Small intestine (tissue), 7 donors: ENCODE measurements at regions not wholly inside any gene's neighbourhood (a gene's known extent, or its start where the extent isn't known, plus 50 kb on each side); places are given as distances from the start of the nearest gene placed in this dataset.
"Not testable (repeated sequence)": the region's sequence is repeated elsewhere in the genome, so short reads cannot be mapped to it uniquely, and the experiment has no call there.

Experiments used
- DNase-seq, 2 donors: peaks; one replicate each; pipeline versions ENCODE4 v3.0.0 to v3.0.0-alpha.2; 2013
- FAIRE-seq: peaks from 2 replicates; lab custom pipeline; 2012; peaks lifted over from hg19 to GRCh38; lab: Jason Lieb, UNC
- H3K27ac ChIP-seq, 3 donors: one replicate each; pipeline ENCODE4 v1.5.1; 2013; ENCODE audit warnings: low read length in 2 of 3, mild to moderate bottlenecking in 2 of 3, control low read depth in 1 of 3, inconsistent platforms in 1 of 3, low read depth in 1 of 3, moderate library complexity in 1 of 3
- H3K27me3 ChIP-seq, 3 donors: one replicate each; pipeline ENCODE4 v1.6.1; 2013; ENCODE audit warnings: low read length in 3 of 3, inconsistent platforms in 1 of 3; ENCODE audit not compliant: control insufficient read depth in 3 of 3, insufficient read depth in 3 of 3
- H3K36me3 ChIP-seq, 3 donors: one replicate each; pipeline ENCODE4 v1.6.1; 2013; ENCODE audit warnings: low read length in 3 of 3, inconsistent platforms in 1 of 3, low read depth in 1 of 3, mild to moderate bottlenecking in 1 of 3, moderate library complexity in 1 of 3; ENCODE audit not compliant: control insufficient read depth in 3 of 3, insufficient read depth in 2 of 3
- H3K4me1 ChIP-seq, 3 donors: one replicate each; pipeline ENCODE4 v1.6.1; 2013; ENCODE audit warnings: low read length in 2 of 3, inconsistent platforms in 1 of 3, low read depth in 1 of 3, mild to moderate bottlenecking in 1 of 3, moderate library complexity in 1 of 3; ENCODE audit not compliant: control insufficient read depth in 3 of 3, insufficient read depth in 2 of 3
- H3K4me3 ChIP-seq, 3 donors: one replicate each; pipeline ENCODE4 v1.5.1; 2013; ENCODE audit warnings: low read length in 3 of 3, control low read depth in 1 of 3, inconsistent platforms in 1 of 3, low read depth in 1 of 3, mild to moderate bottlenecking in 1 of 3, moderate library complexity in 1 of 3
- H3K9me3 ChIP-seq, 2 donors: one replicate each; pipeline ENCODE4 v1.6.1; 2013; ENCODE audit warnings: low read depth in 1 of 2, low read length in 1 of 2; ENCODE audit not compliant: control insufficient read depth in 2 of 2, insufficient read depth in 1 of 2
- WGBS, 3 donors: extraction: QIAGEN DNeasy Blood & Tissue Kit; methylation state at CpG; one replicate each; pipeline ENCODE4 v1.1.7; 2013; 5-methylcytosine and 5-hydroxymethylcytosine counted together
- donor health status: healthy with polysubstance abuse.
- donor health status: control.
- donor health status: control.
- donor health status: Bipolar disorder and iron deficiency.
- donor health status: healthy.

DNA sequence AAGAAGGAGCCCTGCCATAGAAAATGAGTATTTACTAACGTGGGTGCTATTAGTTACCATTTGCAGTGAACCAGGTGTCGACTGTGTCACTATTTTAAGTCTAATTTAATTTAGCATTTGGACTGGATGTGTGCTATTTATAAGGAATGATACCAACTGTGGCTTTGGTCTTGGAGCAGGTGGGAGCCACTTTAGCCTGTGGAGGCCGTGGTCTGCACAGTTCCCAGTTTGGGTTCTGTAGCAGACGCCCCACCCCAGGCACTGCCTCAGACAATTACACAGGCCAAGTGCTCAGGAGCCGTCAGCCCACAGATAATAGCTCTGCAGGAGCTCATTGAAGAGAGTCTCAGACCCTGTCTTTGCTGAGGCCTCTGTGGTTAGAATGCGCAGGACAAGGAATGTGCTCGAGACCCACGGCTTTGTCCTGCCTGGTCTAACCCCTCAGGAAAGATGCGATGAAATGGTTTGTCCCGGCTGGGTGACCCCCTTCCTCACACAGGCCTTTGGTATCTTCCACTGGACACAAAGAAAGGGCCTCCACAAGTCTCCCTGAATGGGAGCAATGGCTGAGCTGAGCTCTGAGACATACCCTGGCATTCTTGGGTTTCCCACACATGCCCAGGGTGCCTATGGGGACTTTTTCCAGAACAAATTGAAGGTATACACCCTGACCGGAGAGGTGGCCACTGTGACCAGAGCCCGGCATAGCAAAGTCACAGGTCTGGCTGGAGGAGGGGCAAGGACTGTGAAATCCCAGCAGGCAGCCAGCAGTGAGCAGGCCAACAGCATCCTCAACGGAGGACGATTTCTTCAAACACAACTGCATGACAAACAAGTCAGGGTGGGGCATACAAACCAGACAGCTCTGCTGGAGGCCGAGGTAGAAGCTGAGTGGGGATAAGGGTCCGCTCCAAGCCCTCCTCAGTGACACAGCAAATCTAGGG is 251.2 kb downstream of the ARHGAP12 start:
- Histone ChIP-seq H3K9me3 (peaks cover 0 to 13% of the 10 kb centered on the region in 2 donors), H3K27ac (no peak overlapping the region), H3K4me3 (no peak overlapping the region), H3K36me3 (no peaks in the 10 kb centered on the region), H3K4me1 (no peaks in the 10 kb centered on the region), H3K27me3 (no peaks in the 10 kb centered on the region)
- WGBS, 3 donors: 71 to 80% (median 74%) methylated on average over 16 of the region's 16 CpGs
- FAIRE-seq: no peak
- no peak for DNase-seq

DNA sequence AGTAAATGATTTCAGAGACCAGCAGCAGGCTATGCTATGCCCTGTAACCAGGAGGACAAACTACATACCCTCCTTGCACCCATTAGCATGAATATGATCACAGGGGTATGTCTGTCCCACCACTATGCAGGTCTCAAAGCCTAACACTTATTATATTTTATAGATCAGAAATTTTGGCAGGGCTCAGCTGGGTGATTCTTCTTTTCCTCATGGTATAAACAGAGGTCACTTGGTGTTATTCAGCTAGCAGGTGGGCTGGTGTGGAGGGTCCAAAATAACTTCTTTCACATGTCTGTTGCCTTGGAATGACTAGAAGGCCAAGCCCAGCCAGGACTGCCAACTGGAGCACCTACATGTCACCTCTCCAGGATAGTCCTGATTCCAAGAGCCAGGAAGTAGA is 252.9 kb downstream of the ARHGAP12 start:
- DNase-seq (no peak), FAIRE-seq (no peak)
- H3K27me3 ChIP-seq: no peaks in the 10 kb centered on the region
- H3K4me3 ChIP-seq: no peak overlapping the region
- no peaks in the 10 kb centered on the region for H3K36me3 ChIP-seq
- peaks cover 0 to 10% of the 10 kb centered on the region in 2 donors for H3K9me3 ChIP-seq
- no peaks in the 10 kb centered on the region for H3K4me1 ChIP-seq
- no peak overlapping the region for H3K27ac ChIP-seq

DNA sequence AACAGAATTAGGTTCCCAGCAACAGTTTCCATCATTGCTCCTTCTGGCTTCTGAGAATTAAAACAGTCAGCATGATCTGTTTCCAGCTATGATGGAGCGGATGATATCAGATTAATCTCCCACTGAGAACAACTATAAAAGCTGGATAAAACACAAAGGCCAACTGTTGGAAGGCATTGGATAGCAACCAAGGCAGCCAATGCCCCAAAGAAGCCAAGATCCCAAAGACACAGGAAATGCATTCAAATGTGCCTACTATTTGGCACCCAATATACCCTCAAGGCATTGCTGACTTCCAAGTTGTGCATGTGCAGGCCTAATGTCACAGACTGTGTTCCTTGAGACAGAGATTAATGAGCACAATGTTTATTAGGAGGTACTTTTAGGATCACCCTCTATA is 259.3 kb downstream of the ARHGAP12 start:
- WGBS, 3 donors: 86 to 100% (median 97%) methylated on average over 1 of the region's 1 CpG
- DNase-seq (no peak), FAIRE-seq (no peak)

DNA sequence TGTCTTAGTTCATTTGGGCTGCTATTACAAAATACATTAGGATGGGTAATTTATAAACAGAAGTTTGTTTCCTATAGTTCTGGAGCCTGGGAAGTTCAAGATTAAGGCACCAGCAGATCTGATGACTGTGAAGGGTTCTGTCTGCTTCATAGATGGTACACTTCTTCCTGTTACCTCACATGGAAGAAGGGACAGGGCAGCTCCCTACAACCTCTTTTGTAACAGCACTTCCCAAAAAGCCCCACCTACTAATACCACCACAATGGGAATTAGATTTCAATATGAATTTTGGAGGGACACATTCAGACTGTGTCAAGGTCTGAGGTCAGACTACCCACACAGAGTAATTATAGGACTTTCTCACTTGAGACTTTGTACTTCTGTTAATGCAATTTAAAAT is 260.3 kb downstream of the ARHGAP12 start:
- H3K36me3 ChIP-seq: no peaks in the 10 kb centered on the region
- DNase-seq (no peak), FAIRE-seq (no peak)
- H3K4me1 ChIP-seq: no peaks in the 10 kb centered on the region
- no peaks in the 10 kb centered on the region for H3K27me3 ChIP-seq
- peaks cover 0 to 4% of the 10 kb centered on the region in 2 donors for H3K9me3 ChIP-seq
- H3K27ac ChIP-seq: no peak overlapping the region
- H3K4me3 ChIP-seq: no peak overlapping the region

More for the DNA sequence above, 259.3 kb downstream of the ARHGAP12 start:
- no peak overlapping the region for H3K27ac ChIP-seq
- no peaks in the 10 kb centered on the region for H3K4me1 ChIP-seq
- no peaks in the 10 kb centered on the region for H3K36me3 ChIP-seq
- no peaks in the 10 kb centered on the region for H3K27me3 ChIP-seq
- no peak overlapping the region for H3K4me3 ChIP-seq
- H3K9me3 ChIP-seq: peaks cover 0 to 4% of the 10 kb centered on the region in 2 donors

DNA sequence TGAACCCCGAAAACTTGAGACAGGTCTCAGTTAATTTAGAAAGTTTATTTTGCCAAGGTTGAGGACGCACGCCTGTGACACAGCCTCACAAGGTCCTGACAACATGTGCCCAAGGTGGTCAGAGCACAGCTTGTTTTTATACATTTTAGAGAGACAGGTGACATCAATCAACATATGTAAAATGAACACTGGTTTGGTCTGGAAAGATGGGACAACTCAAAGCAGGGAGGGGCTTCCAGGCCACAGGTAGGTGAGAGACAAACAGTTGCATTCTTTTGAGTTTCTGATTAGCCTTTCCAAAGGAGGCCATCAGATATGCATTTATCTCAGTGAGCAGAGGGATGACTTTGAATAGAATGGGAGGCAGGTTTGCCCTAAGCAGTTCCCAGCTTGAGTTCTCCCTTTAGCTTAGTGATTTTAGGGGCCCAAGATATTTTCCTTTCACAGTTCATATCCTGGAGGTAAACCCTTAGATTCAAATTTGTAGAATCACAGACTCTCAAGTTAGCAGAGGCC is 262.8 kb downstream of the ARHGAP12 start:
- 89 to 92% (median 89%) methylated on average over 3 of the region's 3 CpGs for WGBS, 3 donors
- FAIRE-seq, H3K4me1 ChIP-seq: not testable (repeated sequence)

DNA sequence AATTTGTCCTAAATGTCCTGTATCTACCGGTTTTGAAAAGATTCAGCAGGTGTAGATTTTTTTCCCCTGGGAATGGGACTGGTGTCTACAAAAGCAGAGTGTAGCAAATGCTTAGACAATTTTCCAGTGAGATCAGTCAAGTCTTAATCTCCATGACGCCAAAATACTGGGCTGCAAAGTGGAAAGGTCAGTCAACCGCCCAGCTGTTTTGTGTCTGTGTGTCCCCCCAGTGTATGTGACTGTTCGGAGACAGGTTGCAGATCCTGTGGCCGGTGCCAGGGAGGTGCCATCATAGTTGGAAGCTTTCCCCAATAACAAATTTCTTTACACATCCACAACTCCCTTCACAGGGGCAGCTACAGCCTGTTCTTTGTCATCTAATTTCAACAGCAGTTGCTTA is 263.8 kb downstream of the ARHGAP12 start:
- 60 to 70% (median 61%) methylated on average over 5 of the region's 5 CpGs for WGBS, 3 donors
- FAIRE-seq (no peak), DNase-seq (no peak)
- Histone ChIP-seq H3K9me3 (no peaks in the 10 kb centered on the region), H3K27ac (no peak overlapping the region), H3K36me3 (no peaks in the 10 kb centered on the region), H3K4me1 (no peaks in the 10 kb centered on the region), H3K27me3 (no peaks in the 10 kb centered on the region), H3K4me3 (no peak overlapping the region)

More for the DNA sequence above, 262.8 kb downstream of the ARHGAP12 start:
- DNase-seq, H3K27ac ChIP-seq, H3K36me3 ChIP-seq, H3K9me3 ChIP-seq, H3K27me3 ChIP-seq, H3K4me3 ChIP-seq: not testable (repeated sequence)

DNA sequence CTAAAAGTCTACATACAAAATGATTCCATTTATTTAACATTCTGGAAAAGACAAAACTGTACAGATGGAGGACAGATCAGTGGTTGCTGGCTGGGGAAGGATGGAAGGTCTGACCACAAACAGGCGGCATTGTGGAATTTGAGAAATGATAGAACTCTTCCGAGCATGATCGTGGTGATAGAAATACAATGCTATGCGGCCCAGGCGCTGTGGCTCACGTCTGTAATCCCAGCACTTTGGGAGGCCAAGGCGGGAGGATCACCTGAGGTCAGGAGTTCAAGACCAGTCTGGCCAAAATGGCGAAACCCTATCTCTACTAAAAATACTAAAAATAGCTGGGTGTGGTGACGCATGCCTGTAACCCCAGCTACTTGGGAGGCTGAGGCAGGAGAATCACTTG is 264.6 kb downstream of the ARHGAP12 start:
- not testable (repeated sequence) for H3K36me3 ChIP-seq, H3K9me3 ChIP-seq, H3K27ac ChIP-seq, H3K4me3 ChIP-seq, FAIRE-seq, DNase-seq, H3K27me3 ChIP-seq, H3K4me1 ChIP-seq
- 87 to 91% (median 88%) methylated on average over 9 of the region's 9 CpGs for WGBS, 3 donors

DNA sequence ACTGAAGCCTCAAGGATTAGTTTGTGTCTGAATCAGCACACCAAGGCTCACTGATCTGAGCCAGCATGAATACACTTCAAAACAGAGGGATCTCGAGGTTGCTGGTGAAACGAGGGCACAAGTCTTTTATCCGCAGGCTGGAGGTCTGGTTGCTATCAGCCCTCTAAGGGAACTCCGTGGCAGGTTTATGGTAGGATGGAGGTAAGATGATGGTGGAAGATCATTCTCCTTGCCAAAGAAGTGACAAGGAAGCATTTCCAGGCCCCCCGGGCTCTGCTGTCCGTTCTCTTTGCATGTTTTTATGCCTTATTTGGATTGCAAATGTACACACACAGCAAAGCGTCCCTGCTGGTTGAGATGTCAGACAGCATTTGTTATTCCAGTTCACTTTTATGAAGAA is 268.3 kb downstream of the ARHGAP12 start:
- FAIRE-seq: no peak

More for the DNA sequence above, 268.3 kb downstream of the ARHGAP12 start:
- H3K36me3 ChIP-seq: no peaks in the 10 kb centered on the region
- no peak overlapping the region for H3K4me3 ChIP-seq
- H3K27ac ChIP-seq: no peak overlapping the region
- 63 to 69% (median 64%) methylated on average over 7 of the region's 7 CpGs for WGBS, 3 donors
- H3K4me1 ChIP-seq: no peaks in the 10 kb centered on the region
- H3K27me3 ChIP-seq: no peaks in the 10 kb centered on the region
- no peak for DNase-seq
- no peaks in the 10 kb centered on the region for H3K9me3 ChIP-seq
